ENCODE measurements at regions not wholly inside any gene's neighbourhood (a gene's known extent, or its start where the extent isn't known, plus 50 kb on each side); places are given as distances from the start of the nearest gene placed in this dataset.

DNA sequence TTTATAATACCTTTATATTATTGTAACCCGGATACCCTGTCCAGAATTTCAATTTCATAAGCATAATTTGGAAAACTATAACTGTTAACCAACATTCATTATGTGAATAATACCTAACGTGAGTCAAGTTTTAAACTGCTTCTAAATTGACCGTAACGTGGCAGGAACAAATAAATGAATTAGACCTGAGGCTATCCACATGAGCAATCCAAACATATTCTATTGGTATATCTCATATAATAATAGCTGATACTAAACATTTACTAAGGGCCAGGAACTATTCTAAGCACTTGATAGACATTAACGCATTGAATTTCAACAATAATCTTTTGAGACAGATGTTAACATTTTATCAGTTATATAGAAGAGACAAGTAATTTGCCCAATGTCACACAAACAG is 276.4 kb downstream of the MEF2C start:
- Histone ChIP-seq H3K4me3 (ENCODE audit: low read depth, low read length) (no peak overlapping the region), H3K27ac (no peak overlapping the region), H3K36me3 (replicated peaks) (no peaks in the 10 kb centered on the region), H3K27me3 (replicated peaks) (no peaks in the 10 kb centered on the region)
- in situ Hi-C loops (cut with HindIII; ENCODE audit: low pct_ligation_motif_present, low sequenced_read_pairs) = no loop called here
- TF ChIP-seq CTCF (IDR thresholded peaks at IDR 0.05; ENCODE audit: low read depth, low read length, missing control alignments) = no peak
- no peak for DNase-seq

GRCh38 chr5:88606173-88606572 is 276.8 kb downstream of the MEF2C start:
- Histone ChIP-seq H3K27ac (no peak overlapping the region), H3K27me3 (replicated peaks) (no peaks in the 10 kb centered on the region), H3K4me3 (ENCODE audit: low read depth, low read length) (no peak overlapping the region), H3K36me3 (replicated peaks) (no peaks in the 10 kb centered on the region)
- in situ Hi-C loops (cut with HindIII; ENCODE audit: low pct_ligation_motif_present, low sequenced_read_pairs) = no loop called here
- TF ChIP-seq CTCF (IDR thresholded peaks at IDR 0.05; ENCODE audit: low read depth, low read length, missing control alignments) = no peak
- no peak for DNase-seq

- peak; percentile 50 for TF ChIP-seq CTCF (IDR thresholded peaks at IDR 0.05; ENCODE audit: low read depth, low read length, missing control alignments)
- no peak for DNase-seq
These were observed 280.4 kb downstream of the MEF2C start for GRCh38 chr5:88602584-88602983.

DNA sequence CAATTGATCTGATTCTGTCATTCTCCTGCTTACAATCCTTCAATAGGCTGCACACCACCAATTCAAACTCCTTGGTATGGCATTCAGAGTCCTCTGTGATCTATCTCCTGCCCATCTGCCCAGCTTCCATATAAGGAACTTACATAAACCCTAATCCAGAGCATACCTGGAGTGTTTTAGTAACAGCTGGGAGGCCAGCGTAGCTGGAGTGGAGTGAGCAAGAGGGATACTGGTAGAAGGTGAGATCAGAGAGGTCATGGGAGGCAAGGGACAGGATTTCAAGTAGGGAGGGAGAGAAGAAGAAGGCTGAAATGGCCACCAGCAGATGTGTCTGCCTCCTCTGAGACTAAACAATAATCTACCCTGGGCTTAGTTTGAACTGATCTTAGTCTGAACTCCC is 288.5 kb downstream of the MEF2C start:
- no peak overlapping the region for H3K27ac ChIP-seq
- DNase-seq = no peak
- H3K36me3 ChIP-seq (replicated peaks) = no peaks in the 10 kb centered on the region
- in situ Hi-C loops (cut with HindIII; ENCODE audit: low pct_ligation_motif_present, low sequenced_read_pairs) = no loop called here
- no peaks in the 10 kb centered on the region for H3K27me3 ChIP-seq (replicated peaks)
- H3K4me3 ChIP-seq (ENCODE audit: low read depth, low read length) = no peak overlapping the region
- TF ChIP-seq CTCF (IDR thresholded peaks at IDR 0.05; ENCODE audit: low read depth, low read length, missing control alignments) = no peak

More at GRCh38 chr5:88602584-88602983, 280.4 kb downstream of the MEF2C start:
- no peaks in the 10 kb centered on the region for H3K27me3 ChIP-seq (replicated peaks)
- H3K36me3 ChIP-seq (replicated peaks) = no peaks in the 10 kb centered on the region
- in situ Hi-C loops (cut with HindIII; ENCODE audit: low pct_ligation_motif_present, low sequenced_read_pairs) = no loop called here
- H3K4me3 ChIP-seq (ENCODE audit: low read depth, low read length) = no peak overlapping the region
- no peak overlapping the region for H3K27ac ChIP-seq

DNA sequence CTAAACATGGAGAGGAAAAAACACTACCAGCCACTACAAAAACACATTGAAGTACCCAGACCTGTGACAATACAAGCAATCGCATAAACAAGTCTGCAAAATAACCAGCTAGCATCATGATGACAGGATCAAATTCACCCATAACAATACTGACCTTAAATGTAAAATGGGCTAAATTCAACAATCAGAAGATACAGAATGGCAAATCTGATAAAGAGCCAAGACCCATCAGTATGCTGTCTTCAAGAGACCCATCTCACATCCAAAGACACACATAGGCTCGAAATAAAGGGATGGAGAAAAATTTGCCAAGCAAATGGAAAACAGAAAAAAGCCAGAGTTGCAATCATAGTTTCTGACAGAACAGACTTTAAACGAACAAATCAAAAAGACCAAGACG is 294.4 kb downstream of the MEF2C start:
- Histone ChIP-seq H3K27me3 (replicated peaks) (no peaks in the 10 kb centered on the region), H3K27ac (no peak overlapping the region), H3K36me3 (replicated peaks) (no peaks in the 10 kb centered on the region), H3K4me3 (ENCODE audit: low read depth, low read length) (no peak overlapping the region)
- in situ Hi-C loops (cut with HindIII; ENCODE audit: low pct_ligation_motif_present, low sequenced_read_pairs) = no loop called here
- no peak for DNase-seq
- TF ChIP-seq CTCF (IDR thresholded peaks at IDR 0.05; ENCODE audit: low read depth, low read length, missing control alignments) = no peak

DNA sequence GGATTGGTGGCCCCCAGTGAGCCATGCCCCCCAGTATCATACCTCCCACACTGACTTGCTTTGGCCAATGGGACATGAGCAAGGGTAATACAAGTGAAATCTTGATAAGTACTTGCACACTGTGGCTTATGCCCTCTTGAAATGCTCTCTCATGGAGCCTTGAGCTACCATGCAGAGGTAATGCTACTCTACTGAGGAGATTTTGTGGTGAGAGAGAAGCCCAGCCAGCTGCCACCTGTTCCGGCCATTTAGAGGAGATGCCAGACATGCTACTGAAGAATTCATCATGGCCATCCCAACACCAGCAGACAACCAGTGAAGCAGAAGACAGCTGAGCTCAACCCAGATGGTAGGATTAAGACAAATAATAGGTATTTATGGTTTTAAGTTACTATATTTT is 299.5 kb downstream of the MEF2C start:
- Histone ChIP-seq H3K36me3 (replicated peaks) (no peaks in the 10 kb centered on the region), H3K4me3 (ENCODE audit: low read depth, low read length) (no peak overlapping the region), H3K27ac (no peak overlapping the region), H3K27me3 (replicated peaks) (no peaks in the 10 kb centered on the region)
- TF ChIP-seq CTCF (IDR thresholded peaks at IDR 0.05; ENCODE audit: low read depth, low read length, missing control alignments) = no peak
- DNase-seq = no peak
- in situ Hi-C loops (cut with HindIII; ENCODE audit: low pct_ligation_motif_present, low sequenced_read_pairs) = no loop called here

All from brain microvascular endothelial cell (primary cell).